PC-3 (cell line): ENCODE measurements at regions not wholly inside any gene's neighbourhood (a gene's known extent, or its start where the extent isn't known, plus 50 kb on each side); places are given as distances from the start of the nearest gene placed in this dataset.

ENCODE experiments used
- ATAC-seq: fragments of 200-7000 bp; cut with Tn5 transposase; 2 replicates; pipeline ENCODE4 v1.9.1; 2020; ENCODE audit warnings: mild to moderate bottlenecking, moderate library complexity
- BruUV-seq: library from RNA; stranded (reverse); fragments of 400-500 nt; replicated peaks from 2 replicates; lab custom pipeline; 2021; lab: Mats Ljungman, UMichigan
- CTCF ChIA-PET: fragments of 300-600 bp; sonication (Branson Sonifier 250); formaldehyde crosslinking; loops from one replicate; lab custom pipeline; 2022; ENCODE audit warnings: antibody characterized with exemption; lab: Charles Lee
- POLR2A ChIA-PET: fragments of 300-600 bp; sonication (Branson Sonifier 250); formaldehyde crosslinking; loops from one replicate; lab custom pipeline; 2022; ENCODE audit warnings: antibody characterized with exemption; ENCODE audit not compliant: unreplicated experiment; lab: Charles Lee
- DNase-seq: peaks from one replicate; pipeline ENCODE4 v3.0.0-alpha.2; 2015
- H2AFZ ChIP-seq: fragments of 300-600 bp; sonication (generic); 2 replicates; pipeline ENCODE4 v1.6.0; 2016; ENCODE audit warnings: antibody characterized with exemption, low read length
- H3F3A ChIP-seq: fragments of 300-600 bp; sonication (generic); one replicate; pipeline ENCODE4 v1.6.0; 2017; ENCODE audit warnings: antibody characterized with exemption, low read length, control low read depth, mild to moderate bottlenecking; ENCODE audit not compliant: unreplicated experiment
- H3K27ac ChIP-seq: fragments of 300-600 bp; sonication (generic); 2 replicates; pipeline ENCODE4 v1.5.1; 2016; ENCODE audit warnings: mild to moderate bottlenecking, low read length
- H3K27me3 ChIP-seq: fragments of 300-600 bp; sonication (generic); 2 replicates; pipeline ENCODE4 v1.6.1; 2016; ENCODE audit warnings: low read length, mixed read lengths
- H3K36me3 ChIP-seq: fragments of 300-600 bp; sonication (generic); 2 replicates; pipeline ENCODE4 v1.6.1; 2016; ENCODE audit warnings: low read depth, mixed run types, low read length, mixed read lengths
- H3K4me1 ChIP-seq: fragments of 300-600 bp; sonication (generic); 2 replicates; pipeline ENCODE4 v1.5.1; 2016; ENCODE audit warnings: low read length; ENCODE audit not compliant: insufficient read depth
- H3K4me2 ChIP-seq: fragments of 300-600 bp; sonication (generic); 2 replicates; pipeline ENCODE4 v1.6.0; 2016; ENCODE audit warnings: low read length
- H3K4me3 ChIP-seq: fragments of 300-600 bp; sonication (generic); 2 replicates; pipeline ENCODE4 v1.5.1; 2016; ENCODE audit warnings: mild to moderate bottlenecking, low read length, mixed read lengths
- H3K79me2 ChIP-seq: fragments of 300-600 bp; sonication (generic); 2 replicates; pipeline ENCODE4 v1.6.1; 2017; ENCODE audit warnings: low read length, mixed read lengths
- H3K9ac ChIP-seq: fragments of 300-600 bp; sonication (generic); 2 replicates; pipeline ENCODE4 v1.6.0; 2016; ENCODE audit warnings: mild to moderate bottlenecking, low read length
- H3K9me2 ChIP-seq: fragments of 300-600 bp; sonication (generic); replicated peaks from 2 replicates; pipeline ENCODE4 v1.6.1; 2016; ENCODE audit warnings: mixed run types, low read length, mixed read lengths
- H3K9me3 ChIP-seq: fragments of 300-600 bp; sonication (generic); 2 replicates; pipeline ENCODE4 v1.6.1; 2016; ENCODE audit warnings: low read length, mixed read lengths
- H4K20me1 ChIP-seq: fragments of 300-600 bp; sonication (generic); 2 replicates; pipeline ENCODE4 v1.6.1; 2016; ENCODE audit warnings: low read length, mixed read lengths
- CTCF ChIP-seq: fragments of 300-600 bp; sonication (generic); conservative IDR thresholded peaks from 2 replicates; pipeline ENCODE4 v1.5.1; 2017; ENCODE audit warnings: antibody characterized with exemption, low read depth, mild to moderate bottlenecking, low read length
- EZH2 ChIP-seq: fragments of 300-600 bp; sonication (generic); IDR thresholded peaks from one replicate; pipeline ENCODE4 v1.6.1; 2017; ENCODE audit warnings: antibody characterized with exemption, mild to moderate bottlenecking, low read length; ENCODE audit not compliant: unreplicated experiment
- EZH2phosphoT487 ChIP-seq: fragments of 300-600 bp; sonication (generic); IDR thresholded peaks from 2 replicates; pipeline ENCODE4 v1.6.1; 2018; ENCODE audit warnings: mild to moderate bottlenecking, antibody characterized with exemption, low read length, borderline replicate concordance
- intact Hi-C: fragments of 100-400 bp; cut with micrococcal nuclease; formaldehyde crosslinking; loops from 2 replicates; pipeline ENCODE4 v1.9.0; 2023

GRCh38 chr10:85542152-85542551 lies 824.4 kb downstream of the GRID1 start:
- intact Hi-C loops: no loop called here
- no peak for ATAC-seq
- no peaks in the 10 kb centered on the region for H3K9me2 ChIP-seq

GRCh38 chr10:85542936-85543730 lies 823.5 kb downstream of the GRID1 start:
- Histone ChIP-seq H3K9me2 (no peaks in the 10 kb centered on the region), H3K9ac (no peak overlapping the region), H2AFZ (no peak overlapping the region), H3K27ac (no peak overlapping the region), H3K27me3 (no peaks in the 10 kb centered on the region), H4K20me1 (no peaks in the 10 kb centered on the region), H3K79me2 (no peaks in the 10 kb centered on the region), H3K4me3 (no peak overlapping the region), H3F3A (no peaks in the 10 kb centered on the region), H3K36me3 (no peaks in the 10 kb centered on the region), H3K4me1 (no peaks in the 10 kb centered on the region), H3K9me3 (no peaks in the 10 kb centered on the region), H3K4me2 (no peak overlapping the region)
- intact Hi-C loops: no loop called here
- ChIA-PET CTCF (no interaction called here), POLR2A (no interaction called here)
- TF ChIP-seq CTCF (no peak), EZH2phosphoT487 (no peak), EZH2 (no peak)
- DNase-seq (no peak), ATAC-seq (no peak)
- BruUV-seq: no TSS peak

More at GRCh38 chr10:85542152-85542551, 824.4 kb downstream of the GRID1 start:
- Histone ChIP-seq H3K9ac (no peak overlapping the region), H3K36me3 (no peaks in the 10 kb centered on the region), H4K20me1 (no peaks in the 10 kb centered on the region), H2AFZ (no peak overlapping the region), H3F3A (no peaks in the 10 kb centered on the region), H3K4me3 (no peak overlapping the region), H3K27me3 (no peaks in the 10 kb centered on the region), H3K4me1 (no peaks in the 10 kb centered on the region), H3K9me3 (no peaks in the 10 kb centered on the region), H3K4me2 (no peak overlapping the region), H3K79me2 (no peaks in the 10 kb centered on the region), H3K27ac (no peak overlapping the region)
- TF ChIP-seq EZH2phosphoT487 (no peak), EZH2 (no peak), CTCF (no peak)
- CTCF ChIA-PET: no interaction called here
- POLR2A ChIA-PET: no interaction called here
- BruUV-seq: no TSS peak
- no peak for DNase-seq

- ChIA-PET CTCF (no interaction called here), POLR2A (no interaction called here)
- H3F3A ChIP-seq: no peaks in the 10 kb centered on the region
- TF ChIP-seq CTCF (no peak), EZH2phosphoT487 (no peak), EZH2 (no peak)
- DNase-seq (no peak), ATAC-seq (no peak)
- H3K79me2 ChIP-seq: no peaks in the 10 kb centered on the region
- H3K4me1 ChIP-seq: no peaks in the 10 kb centered on the region
- no peaks in the 10 kb centered on the region for H3K9me2 ChIP-seq
- intact Hi-C loops: no loop called here
- no peak overlapping the region for H3K4me2 ChIP-seq
- H4K20me1 ChIP-seq: no peaks in the 10 kb centered on the region
- no peaks in the 10 kb centered on the region for H3K9me3 ChIP-seq
- H3K27me3 ChIP-seq: no peaks in the 10 kb centered on the region
- no TSS peak for BruUV-seq
- H3K36me3 ChIP-seq: no peaks in the 10 kb centered on the region
- H3K9ac ChIP-seq: no peak overlapping the region
- H3K4me3 ChIP-seq: no peak overlapping the region
- H3K27ac ChIP-seq: no peak overlapping the region
- H2AFZ ChIP-seq: no peak overlapping the region
Observed at GRCh38 chr10:85544956-85545355, 821.6 kb downstream of the GRID1 start.
